ENCODE measurements at regions not wholly inside any gene's neighbourhood (a gene's known extent, or its start where the extent isn't known, plus 50 kb on each side); places are given as distances from the start of the nearest gene placed in this dataset.
"Not testable (repeated sequence)": the region's sequence is repeated elsewhere in the genome, so short reads cannot be mapped to it uniquely, and the experiment has no call there.

- DNase-seq (ENCODE audit: low read depth): no peak
Observed at GRCh38 chr6:115811541-115811940, 249.2 kb downstream of the FRK start.

- no peak for DNase-seq (ENCODE audit: low read depth)
Observed at GRCh38 chr6:115798229-115798628, 262.5 kb downstream of the FRK start.

GRCh38 chr6:115796829-115797228, 263.9 kb downstream of the FRK start:
- no peak for DNase-seq (ENCODE audit: low read depth)

DNA sequence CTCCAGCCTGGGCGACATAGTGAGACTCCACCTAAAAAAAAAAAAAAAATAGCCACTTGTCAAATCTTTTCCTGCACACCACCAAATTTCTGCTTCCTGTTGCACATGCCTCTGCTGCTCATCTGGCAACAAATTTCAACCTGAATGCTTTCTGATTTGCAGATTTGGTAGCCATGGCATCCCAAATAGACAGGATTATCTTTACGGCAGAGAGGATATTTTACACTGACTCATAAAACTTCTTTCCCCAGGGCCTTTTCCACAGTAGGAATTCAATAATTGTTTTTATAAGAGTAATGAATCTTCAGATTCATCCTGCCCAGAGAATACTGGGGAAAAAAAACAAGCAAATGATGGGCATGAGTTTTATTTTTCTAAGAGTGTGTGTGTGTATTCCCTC, 264.6 kb downstream of the FRK start:
- peak; percentile 4 for DNase-seq (ENCODE audit: low read depth)

- peak; percentile 74 for DNase-seq (ENCODE audit: low read depth)
Observed at GRCh38 chr6:115783402-115784061, 277.2 kb downstream of the FRK start.

GRCh38 chr6:115782612-115783011, 278.1 kb downstream of the FRK start:
- no peak for DNase-seq (ENCODE audit: low read depth)

DNA sequence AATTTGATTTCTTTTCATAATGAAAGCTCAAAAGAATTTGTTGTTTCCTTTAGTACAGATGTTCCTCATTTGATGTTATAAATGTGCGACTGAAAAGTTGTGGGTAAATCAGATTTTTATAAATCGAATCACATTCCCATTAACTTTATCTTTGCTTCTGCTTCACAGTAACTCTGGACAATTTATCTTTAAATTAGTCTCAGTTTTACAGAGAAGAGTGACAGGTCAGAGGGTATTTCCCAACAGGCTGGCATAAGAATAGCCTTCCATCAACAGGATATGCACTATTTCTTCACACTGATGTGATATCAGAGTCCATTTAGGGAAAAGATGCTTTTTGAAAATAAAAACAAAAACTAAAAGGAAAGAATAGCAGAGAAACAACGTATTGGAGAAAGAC, 286.9 kb downstream of the FRK start:
- DNase-seq (ENCODE audit: low read depth): no peak

DNA sequence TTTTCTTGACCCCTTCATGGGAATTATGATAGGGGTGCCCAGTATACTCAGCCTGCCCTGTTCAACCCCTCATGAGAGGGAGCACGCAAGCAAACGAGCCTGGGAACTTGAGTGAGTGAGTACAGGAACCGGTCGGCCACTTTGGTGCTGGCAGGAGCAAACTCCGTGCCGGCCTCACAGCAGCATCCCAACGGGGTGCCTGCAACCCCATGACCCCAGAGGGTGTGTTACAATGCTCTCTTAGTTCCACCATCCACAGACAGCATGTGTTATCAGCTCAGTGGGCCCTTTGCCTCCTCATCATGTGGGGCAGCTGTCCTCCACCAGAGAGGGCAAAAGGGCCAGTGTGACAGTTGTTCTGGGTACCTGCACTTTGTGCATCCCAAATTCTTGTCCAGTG, 289.8 kb downstream of the FRK start:
- DNase-seq (ENCODE audit: low read depth): no peak

GRCh38 chr6:115768500-115768899, 292.2 kb downstream of the FRK start:
- DNase-seq (ENCODE audit: low read depth): no peak

- DNase-seq (ENCODE audit: low read depth): peak; percentile 21
Observed at GRCh38 chr6:115767931-115768330, 292.8 kb downstream of the FRK start.

GRCh38 chr6:115766745-115767462, 293.8 kb downstream of the FRK start:
- DNase-seq (ENCODE audit: low read depth): no peak

DNA sequence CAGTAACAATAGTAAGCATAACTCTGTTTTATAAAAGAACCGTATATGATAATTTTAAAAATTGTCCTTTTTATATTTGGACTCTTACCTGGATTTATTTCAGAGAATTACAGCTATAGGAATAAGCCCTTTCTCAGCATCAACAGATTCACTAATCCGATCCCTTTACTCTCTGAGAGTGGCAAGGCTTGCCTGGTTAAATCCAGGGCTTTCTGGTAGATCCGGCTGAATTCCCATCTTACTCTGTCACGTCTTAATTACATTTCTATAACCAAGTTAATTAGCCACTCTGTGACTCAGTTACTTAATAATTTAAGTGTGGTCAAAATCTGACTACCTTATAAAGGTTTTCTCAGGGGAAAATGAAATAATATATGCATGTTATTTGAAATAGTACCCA, 294.7 kb downstream of the FRK start:
- no peak for DNase-seq (ENCODE audit: low read depth)

- no peak for DNase-seq (ENCODE audit: low read depth)
Observed at GRCh38 chr6:115759051-115759450, 301.6 kb downstream of the FRK start.

DNA sequence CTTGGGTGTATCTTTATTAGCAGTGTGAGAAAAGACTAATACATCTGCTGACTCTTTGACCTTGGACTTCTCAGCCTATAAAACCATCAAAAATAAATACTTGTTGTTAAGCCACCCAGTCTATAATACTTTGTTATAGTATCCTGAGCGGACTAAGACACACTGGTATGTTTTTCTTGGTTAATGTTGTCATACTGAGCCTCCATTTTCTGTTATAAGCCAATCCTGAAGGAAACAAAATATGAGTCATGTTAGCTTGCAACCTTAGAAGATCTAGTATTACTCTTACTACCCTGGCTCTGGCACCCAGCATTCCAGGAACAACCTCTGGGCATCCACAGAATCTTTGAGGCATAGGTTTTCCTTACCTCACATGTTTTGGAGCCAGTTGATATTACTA, 307.2 kb downstream of the FRK start:
- DNase-seq (ENCODE audit: low read depth): peak; percentile 69

- no peak for DNase-seq (ENCODE audit: low read depth)
Observed at GRCh38 chr6:115750946-115751345, 309.7 kb downstream of the FRK start.

GRCh38 chr6:115750292-115750691, 310.4 kb downstream of the FRK start:
- DNase-seq (ENCODE audit: low read depth): no peak

DNA sequence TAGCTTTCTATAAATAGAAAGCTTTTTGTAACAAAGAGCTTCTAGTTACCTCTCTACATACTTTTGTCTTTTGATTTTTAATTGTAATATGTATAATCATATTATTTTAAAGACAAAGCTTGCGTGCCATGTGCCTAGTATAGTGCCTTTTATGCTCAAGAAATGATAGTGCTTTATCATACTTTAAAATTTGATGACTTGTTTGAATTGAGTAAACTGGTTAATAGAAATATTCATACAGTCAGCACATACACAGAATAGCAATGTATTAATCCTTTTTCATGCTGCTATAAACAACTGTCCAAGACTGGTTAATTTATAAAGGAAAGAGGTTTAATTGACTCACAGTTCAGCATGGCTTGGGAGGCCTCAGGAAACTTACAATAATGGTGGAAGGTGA, 313.0 kb downstream of the FRK start:
- no peak for DNase-seq (ENCODE audit: low read depth)

DNA sequence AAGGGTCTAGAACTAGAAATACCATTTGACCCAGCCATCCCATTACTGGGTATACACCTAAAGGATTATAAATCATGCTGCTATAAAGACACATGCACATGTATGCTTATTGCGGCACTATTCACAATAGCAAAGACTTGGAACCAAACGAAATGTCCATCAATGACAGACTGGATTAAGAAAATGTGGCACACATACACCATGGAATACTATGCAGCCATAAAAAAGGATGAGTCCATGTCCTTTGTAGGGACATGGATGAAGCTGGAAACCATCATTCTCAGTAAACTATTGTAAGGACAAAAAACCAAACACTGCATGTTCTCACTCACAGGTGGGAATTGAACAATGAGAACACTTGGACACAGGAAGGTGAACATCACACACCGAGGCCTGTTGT, 314.1 kb downstream of the FRK start:
- not testable (repeated sequence) for DNase-seq (ENCODE audit: low read depth)

GRCh38 chr6:115740907-115741306, 319.8 kb downstream of the FRK start:
- no peak for DNase-seq (ENCODE audit: low read depth)

DNA sequence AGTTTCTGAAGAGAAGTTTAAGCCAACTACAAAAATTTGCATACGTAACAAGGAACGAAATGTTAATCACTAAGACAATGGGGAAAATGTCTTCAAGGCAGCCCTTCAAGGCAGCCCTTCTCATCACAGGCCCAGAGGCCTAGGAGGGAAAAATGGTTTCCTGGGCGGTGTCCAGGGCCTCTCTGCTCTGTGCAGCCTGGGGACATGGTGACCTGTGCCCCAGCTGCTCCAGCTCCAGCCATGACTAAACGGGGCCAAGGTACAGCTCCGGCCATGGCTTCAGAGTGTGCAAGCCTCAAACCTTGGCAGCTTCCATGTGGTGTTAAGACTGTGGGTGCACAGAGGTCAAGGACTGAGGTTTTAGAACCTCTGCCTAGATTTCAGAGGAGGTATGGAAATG, 325.1 kb downstream of the FRK start:
- DNase-seq (ENCODE audit: low read depth): no peak

GRCh38 chr6:115733426-115733825, 327.3 kb downstream of the FRK start:
- DNase-seq (ENCODE audit: low read depth): no peak

- DNase-seq (ENCODE audit: low read depth): peak; percentile 67
Observed at GRCh38 chr6:115729036-115729435, 331.7 kb downstream of the FRK start.

- DNase-seq (ENCODE audit: low read depth): no peak
Observed at GRCh38 chr6:115728171-115728570, 332.5 kb downstream of the FRK start.

Measured in HT1080 (cell line).